ENCODE measurements at regions not wholly inside any gene's neighbourhood (a gene's known extent, or its start where the extent isn't known, plus 50 kb on each side); places are given as distances from the start of the nearest gene placed in this dataset.
A peak's percentile ranks its signal among the peaks of the same experiment; 100 is the strongest.

GRCh38 chr2:60629801-60630385, 76.4 kb upstream of the BCL11A start:
- TF ChIP-seq CTCF (IDR thresholded peaks at IDR 0.05; ENCODE audit: low read depth, low read length) = no peak
- TF ChIP-seq EZH2phosphoT487 (IDR thresholded peaks at IDR 0.05; ENCODE audit: low read depth) = no peak
- Histone ChIP-seq H4K20me1 (ENCODE audit: insufficient read depth, low read length) (no peaks in the 10 kb centered on the region), H3K9ac (ENCODE audit: low read length) (no peak overlapping the region), H3K36me3 (replicated peaks; ENCODE audit: low read depth, low read length) (no peaks in the 10 kb centered on the region), H3K4me2 (ENCODE audit: low read length) (no peak overlapping the region), H3K79me2 (ENCODE audit: low read length) (no peaks in the 10 kb centered on the region), H3K4me1 (ENCODE audit: low read length) (no peaks in the 10 kb centered on the region), H3K27ac (ENCODE audit: low read length) (no peak overlapping the region), H3K9me3 (ENCODE audit: insufficient read depth, low read length) (no peaks in the 10 kb centered on the region), H3K4me3 (ENCODE audit: low read length) (no peak overlapping the region), H3K27me3 (ENCODE audit: low read depth, low read length) (peaks cover 69% of the 10 kb centered on the region), H2AFZ (ENCODE audit: low read depth, low read length) (no peak overlapping the region)

GRCh38 chr2:60633615-60634014, 80.2 kb upstream of the BCL11A start:
- H3K27me3 ChIP-seq (ENCODE audit: low read depth, low read length) = peaks cover 49% of the 10 kb centered on the region

DNA sequence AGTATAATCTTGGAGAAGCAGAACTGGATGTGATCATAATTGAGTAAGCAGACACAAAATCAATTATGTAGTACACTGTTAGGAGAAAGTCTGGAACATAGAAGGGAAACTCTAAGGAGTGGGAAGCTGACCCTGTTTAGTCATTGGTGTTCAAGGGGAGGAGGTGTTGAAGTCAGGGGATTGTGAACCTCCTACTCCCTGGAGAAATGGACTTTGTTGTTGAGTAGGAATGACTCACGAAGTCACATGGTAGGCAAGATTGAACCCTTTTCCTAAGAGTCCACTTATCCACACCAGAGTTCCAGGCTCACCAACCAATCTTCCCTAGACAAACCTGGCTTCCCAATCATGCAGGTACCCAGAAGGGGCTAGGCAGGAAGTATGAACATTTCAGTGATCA, 81.0 kb upstream of the BCL11A start:
- Histone ChIP-seq H2AFZ (ENCODE audit: low read depth, low read length) (no peak overlapping the region), H4K20me1 (ENCODE audit: insufficient read depth, low read length) (no peaks in the 10 kb centered on the region), H3K4me2 (ENCODE audit: low read length) (no peak overlapping the region), H3K4me3 (ENCODE audit: low read length) (no peak overlapping the region), H3K4me1 (ENCODE audit: low read length) (no peaks in the 10 kb centered on the region), H3K36me3 (replicated peaks; ENCODE audit: low read depth, low read length) (no peaks in the 10 kb centered on the region), H3K79me2 (ENCODE audit: low read length) (no peaks in the 10 kb centered on the region), H3K27me3 (ENCODE audit: low read depth, low read length) (peaks cover 40% of the 10 kb centered on the region), H3K9me3 (ENCODE audit: insufficient read depth, low read length) (no peaks in the 10 kb centered on the region), H3K27ac (ENCODE audit: low read length) (no peak overlapping the region), H3K9ac (ENCODE audit: low read length) (no peak overlapping the region)
- TF ChIP-seq EZH2phosphoT487 (IDR thresholded peaks at IDR 0.05; ENCODE audit: low read depth) = no peak
- TF ChIP-seq CTCF (IDR thresholded peaks at IDR 0.05; ENCODE audit: low read depth, low read length) = no peak

More at GRCh38 chr2:60633615-60634014, 80.2 kb upstream of the BCL11A start:
- Histone ChIP-seq H3K9me3 (ENCODE audit: insufficient read depth, low read length) (no peaks in the 10 kb centered on the region), H3K36me3 (replicated peaks; ENCODE audit: low read depth, low read length) (no peaks in the 10 kb centered on the region), H3K4me2 (ENCODE audit: low read length) (no peak overlapping the region), H3K9ac (ENCODE audit: low read length) (no peak overlapping the region), H4K20me1 (ENCODE audit: insufficient read depth, low read length) (no peaks in the 10 kb centered on the region), H3K79me2 (ENCODE audit: low read length) (no peaks in the 10 kb centered on the region), H3K4me1 (ENCODE audit: low read length) (no peaks in the 10 kb centered on the region), H3K27ac (ENCODE audit: low read length) (no peak overlapping the region), H3K4me3 (ENCODE audit: low read length) (no peak overlapping the region), H2AFZ (ENCODE audit: low read depth, low read length) (no peak overlapping the region)
- no peak for TF ChIP-seq EZH2phosphoT487 (IDR thresholded peaks at IDR 0.05; ENCODE audit: low read depth)
- TF ChIP-seq CTCF (IDR thresholded peaks at IDR 0.05; ENCODE audit: low read depth, low read length) = no peak

DNA sequence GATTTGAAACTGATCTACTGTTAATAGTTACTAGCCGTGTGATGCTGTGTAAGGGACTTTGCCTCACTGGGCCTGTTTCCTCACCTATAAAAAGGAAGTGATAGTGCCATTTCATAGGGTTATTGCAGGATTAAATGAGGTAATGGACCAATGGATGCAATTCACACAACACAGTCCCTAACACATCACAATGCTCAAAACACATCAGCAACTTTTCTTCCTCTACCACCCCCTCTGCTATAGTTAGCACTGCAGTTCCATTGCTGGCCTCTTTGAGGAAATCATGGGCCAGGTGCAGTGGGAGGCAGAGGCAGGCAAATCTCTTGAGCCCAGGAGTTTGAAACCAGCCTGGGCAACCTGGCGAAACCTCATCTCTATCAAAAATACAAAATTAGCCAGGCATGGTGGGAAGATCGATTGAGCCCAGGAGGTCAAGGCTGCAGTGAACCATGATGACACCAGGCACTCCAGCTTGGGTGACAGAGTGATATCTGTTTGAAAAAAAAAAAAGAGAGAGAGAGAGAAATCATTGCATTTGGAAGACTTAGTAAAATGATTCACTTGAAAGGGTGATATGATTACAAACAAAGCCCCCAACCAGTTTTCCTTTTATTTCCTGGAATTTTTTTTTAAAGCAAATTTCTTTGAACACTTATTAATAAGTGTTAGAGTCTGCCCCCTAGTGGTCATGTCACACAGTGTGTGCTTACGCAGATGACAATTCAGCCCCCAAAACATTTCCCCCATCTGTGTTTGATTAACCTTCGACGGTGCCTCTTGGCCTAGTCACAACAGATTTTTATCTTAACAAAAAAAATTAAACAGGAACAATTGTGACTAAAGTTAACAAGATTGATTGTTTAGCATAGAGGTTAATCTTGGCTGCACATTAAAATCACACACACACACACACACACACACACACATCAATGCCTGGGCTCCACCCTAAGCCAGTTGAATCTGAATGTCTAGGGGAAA, 88.6 kb upstream of the BCL11A start:
- Histone ChIP-seq H2AFZ (ENCODE audit: low read depth, low read length) (no peak overlapping the region), H3K36me3 (replicated peaks; ENCODE audit: low read depth, low read length) (no peaks in the 10 kb centered on the region), H3K27ac (ENCODE audit: low read length) (no peak overlapping the region), H4K20me1 (ENCODE audit: insufficient read depth, low read length) (no peaks in the 10 kb centered on the region), H3K4me3 (ENCODE audit: low read length) (no peak overlapping the region), H3K9me3 (ENCODE audit: insufficient read depth, low read length) (no peaks in the 10 kb centered on the region), H3K9ac (ENCODE audit: low read length) (no peak overlapping the region), H3K27me3 (ENCODE audit: low read depth, low read length) (peaks cover 12% of the 10 kb centered on the region), H3K4me2 (ENCODE audit: low read length) (no peak overlapping the region; the same call in 1 of the 2 replicates), H3K79me2 (ENCODE audit: low read length) (no peaks in the 10 kb centered on the region), H3K4me1 (ENCODE audit: low read length) (peaks cover 9% of the 10 kb centered on the region)
- TF ChIP-seq CTCF (IDR thresholded peaks at IDR 0.05; ENCODE audit: low read depth, low read length) = peak; percentile 92
- TF ChIP-seq EZH2phosphoT487 (IDR thresholded peaks at IDR 0.05; ENCODE audit: low read depth) = no peak
